HepG2 (cell line): ENCODE measurements at regions not wholly inside any gene's neighbourhood (a gene's known extent, or its start where the extent isn't known, plus 50 kb on each side); places are given as distances from the start of the nearest gene placed in this dataset.

Experiments
- ATAC-seq: fragments of 200-7000 bp; cut with Tn5 transposase; 3 replicates; pipeline ENCODE4 v1.9.1; 2020; ENCODE audit warnings: mild to moderate bottlenecking, moderate library complexity
- BruUV-seq: library from RNA; stranded (reverse); fragments of 400-500 nt; replicated peaks from 2 replicates; lab custom pipeline; 2021; lab: Mats Ljungman, UMichigan
- CTCF ChIA-PET: fragments of 300-600 bp; formaldehyde crosslinking; extraction: SDS; loops from one replicate; lab custom pipeline; 2021; ENCODE audit warnings: low total read pairs, inconsistent platforms, low intra/inter-chr PET ratio; lab: Yijun Ruan, JAX
- POLR2A ChIA-PET: fragments of 350-600 bp; sonication (Branson Sonifier 250); formaldehyde crosslinking; loops from one replicate; lab custom pipeline; 2020; ENCODE audit warnings: antibody characterized with exemption, inconsistent platforms; lab: Yijun Ruan, JAX
- DNase-seq: peaks from one replicate; pipeline ENCODE4 v3.0.0-alpha.2; 2015; ENCODE audit warnings: low spot score
- FAIRE-seq: peaks from 3 replicates; lab custom pipeline; 2011; peaks lifted over from hg19 to GRCh38; lab: Jason Lieb, UNC
- H2AFZ ChIP-seq: one replicate; pipeline ENCODE4 v1.6.1; 2011; ENCODE audit warnings: low read length, inconsistent platforms
- H3K27ac ChIP-seq: fragments of 300-600 bp; 3 replicates; pipeline ENCODE4 v1.8.0; 2011; ENCODE audit warnings: mixed run types, mild to moderate bottlenecking, mixed read lengths, low read length, inconsistent platforms; ENCODE audit not compliant: insufficient read depth; ENCODE audit errors: extremely low read length
- H3K27me3 ChIP-seq, 2 experiments: fragments of 200-600 bp in 1 of 2; 2 replicates in 1 of 2; 3 replicates in 1 of 2; pipeline versions ENCODE4 v1.6.0 to v1.8.0; 2011; ENCODE audit warnings: low read length in 2 of 2, mild to moderate bottlenecking in 2 of 2, moderate library complexity in 2 of 2, inconsistent platforms in 1 of 2; ENCODE audit not compliant: insufficient read depth in 2 of 2, control insufficient read depth in 1 of 2
- H3K36me3 ChIP-seq, 2 experiments: fragments of 200-600 bp in 1 of 2; replicated peaks in 1 of 2; 2 replicates in 1 of 2; 3 replicates in 1 of 2; pipeline versions ENCODE4 v1.5.1 to v1.8.0; 2011; ENCODE audit warnings: low read length in 2 of 2, inconsistent platforms in 1 of 2; ENCODE audit not compliant: insufficient read depth in 2 of 2, control insufficient read depth in 1 of 2
- H3K4me1 ChIP-seq: 2 replicates; pipeline ENCODE4 v1.5.1; 2012; ENCODE audit warnings: low read length, inconsistent platforms; ENCODE audit not compliant: insufficient read depth
- H3K4me2 ChIP-seq: 2 replicates; pipeline ENCODE4 v1.6.0; 2011; ENCODE audit warnings: low read depth, low read length, inconsistent platforms
- H3K4me3 ChIP-seq, 3 experiments: fragments of 200-600 bp in 1 of 3; sonication (generic), shearing (Covaris generic) in 1 of 3; replicated peaks in 1 of 3; 2 replicates each; pipeline ENCODE4 v1.5.1; 2011 to 2016; ENCODE audit warnings: low read length in 3 of 3, inconsistent platforms in 2 of 3, low read depth in 2 of 3, mild to moderate bottlenecking in 2 of 3, control low read depth in 1 of 3, mixed read lengths in 1 of 3; ENCODE audit not compliant: insufficient read depth in 1 of 3
- H3K79me2 ChIP-seq: one replicate; pipeline ENCODE4 v1.6.1; 2011; ENCODE audit warnings: low read length, inconsistent platforms; ENCODE audit not compliant: insufficient read depth
- H3K9ac ChIP-seq: 2 replicates; pipeline ENCODE4 v1.6.0; 2011; ENCODE audit warnings: mild to moderate bottlenecking, low read depth, low read length, inconsistent platforms; ENCODE audit not compliant: insufficient read depth
- H3K9me3 ChIP-seq: 2 replicates; pipeline ENCODE4 v1.5.1; 2012; ENCODE audit warnings: mild to moderate bottlenecking, low read length
- H4K20me1 ChIP-seq: 2 replicates; pipeline ENCODE4 v1.6.0; 2011; ENCODE audit warnings: inconsistent platforms, mild to moderate bottlenecking, low read length, moderate library complexity; ENCODE audit not compliant: insufficient read depth
- CBFB ChIP-seq: sonication (generic); formaldehyde crosslinking; IDR thresholded peaks from 2 replicates; pipeline ENCODE4 v1.4.0; 2020; ENCODE audit warnings: missing genetic modification reagents
- CBX5 ChIP-seq: sonication (generic); formaldehyde crosslinking; IDR thresholded peaks from 2 replicates; pipeline ENCODE4 v1.4.0; 2020; ENCODE audit warnings: missing genetic modification reagents, borderline replicate concordance
- CC2D1A ChIP-seq: sonication (generic); formaldehyde crosslinking; IDR thresholded peaks from 2 replicates; pipeline ENCODE4 v1.8.1; 2023; ENCODE audit warnings: mild to moderate bottlenecking, missing genetic modification reagents
- ESRRA ChIP-seq: sonication (generic); formaldehyde crosslinking; IDR thresholded peaks from 2 replicates; pipeline ENCODE4 v1.5.1; 2020; ENCODE audit warnings: mild to moderate bottlenecking, low read depth, missing genetic modification reagents
- HNRNPUL1 ChIP-seq: fragments of 200-400 bp; formaldehyde crosslinking; IDR thresholded peaks from 2 replicates; pipeline ENCODE4 v1.6.1; 2017; ENCODE audit warnings: low read depth, mild to moderate bottlenecking, low read length, moderate library complexity
- LBX2 ChIP-seq: sonication (generic); formaldehyde crosslinking; IDR thresholded peaks from 2 replicates; pipeline ENCODE4 v1.5.0; 2020; ENCODE audit warnings: missing genetic modification reagents, mild to moderate bottlenecking, borderline replicate concordance
- MAFG ChIP-seq: sonication (generic); formaldehyde crosslinking; IDR thresholded peaks from 2 replicates; pipeline ENCODE4 v1.5.1; 2020; ENCODE audit warnings: mild to moderate bottlenecking, missing genetic modification reagents
- MIXL1 ChIP-seq: IDR thresholded peaks from 2 replicates; pipeline ENCODE4 v1.6.1; 2016
- MLXIP ChIP-seq: sonication (generic); formaldehyde crosslinking; IDR thresholded peaks from 2 replicates; pipeline ENCODE4 v1.9.0; 2021; ENCODE audit warnings: missing genetic modification reagents, borderline replicate concordance
- ONECUT2 ChIP-seq: sonication (generic); formaldehyde crosslinking; IDR thresholded peaks from 2 replicates; pipeline ENCODE4 v1.4.0; 2020; ENCODE audit warnings: missing genetic modification reagents
- PRPF4 ChIP-seq: fragments of 200-400 bp; formaldehyde crosslinking; IDR thresholded peaks from 2 replicates; pipeline ENCODE4 v1.6.1; 2016; ENCODE audit warnings: low read length, low read depth; ENCODE audit not compliant: poor library complexity, severe bottlenecking
- ZFP90 ChIP-seq: sonication (generic); formaldehyde crosslinking; IDR thresholded peaks from 2 replicates; pipeline ENCODE4 v1.8.0; 2022; ENCODE audit warnings: missing genetic modification reagents, mild to moderate bottlenecking, inconsistent platforms, borderline replicate concordance
- ZNF326 ChIP-seq: sonication (generic); formaldehyde crosslinking; IDR thresholded peaks from 2 replicates; pipeline ENCODE4 v1.4.0; 2020; ENCODE audit warnings: missing genetic modification reagents, borderline replicate concordance
- ZNF503 ChIP-seq: sonication (generic); formaldehyde crosslinking; IDR thresholded peaks from 2 replicates; pipeline ENCODE4 v1.4.0; 2020; ENCODE audit warnings: missing genetic modification reagents
- ZNF589 ChIP-seq: sonication (generic); formaldehyde crosslinking; conservative IDR thresholded peaks from 2 replicates; pipeline ENCODE4 v1.8.0; 2022; ENCODE audit warnings: mild to moderate bottlenecking, moderate library complexity, missing genetic modification reagents
- ZNF7 ChIP-seq: IDR thresholded peaks from 2 replicates; pipeline ENCODE4 v1.6.1; 2016; ENCODE audit warnings: missing biosample characterization, missing genetic modification reagents
- ZNF780A ChIP-seq: sonication (generic); formaldehyde crosslinking; IDR thresholded peaks from 2 replicates; pipeline ENCODE4 v1.8.0; 2022; ENCODE audit warnings: mild to moderate bottlenecking, missing genetic modification reagents, moderate library complexity
- ZNF839 ChIP-seq: sonication (generic); formaldehyde crosslinking; IDR thresholded peaks from 2 replicates; pipeline ENCODE4 v1.4.0; 2020; ENCODE audit warnings: missing genetic modification reagents, mild to moderate bottlenecking, borderline replicate concordance
- ZSCAN22 ChIP-seq: sonication (generic); formaldehyde crosslinking; IDR thresholded peaks from 2 replicates; pipeline ENCODE4 v1.4.0; 2020; ENCODE audit warnings: mild to moderate bottlenecking, missing genetic modification reagents
- in situ Hi-C: cut with HindIII; loops from 2 replicates; pipeline ENCODE4 v1.10.0; 2017; ENCODE audit warnings: low pct_unique_long_range_greater_than_20kb; ENCODE audit not compliant: extremely low pct_ligation_motif_present
- intact Hi-C: fragments of 100-400 bp; cut with micrococcal nuclease; formaldehyde crosslinking; loops from one replicate; pipeline ENCODE4 v1.10.0; 2022; ENCODE audit not compliant: unreplicated experiment

- Histone ChIP-seq H3K4me2 (no peak overlapping the region), H2AFZ (no peak overlapping the region), H3K27ac (no peak overlapping the region), H4K20me1 (no peaks in the 10 kb centered on the region), H3K4me1 (no peaks in the 10 kb centered on the region), H3K4me3 (no peak overlapping the region), H3K36me3 (no peaks in the 10 kb centered on the region), H3K9ac (no peak overlapping the region), H3K79me2 (no peaks in the 10 kb centered on the region), H3K9me3 (no peaks in the 10 kb centered on the region), H3K27me3 (peaks cover 0 to 1% of the 10 kb centered on the region in 2 experiments; a peak in 1 of 5 replicates)
- POLR2A ChIA-PET, result no interaction called here
- no TSS peak for BruUV-seq
- TF ChIP-seq PRPF4 (no peak), ZNF7 (no peak), ZFP90 (CRISPR knock-in tag) (no peak), CBX5 (CRISPR knock-in tag) (no peak), ZNF589 (CRISPR knock-in tag) (no peak), MLXIP (CRISPR knock-in tag) (no peak), ZSCAN22 (CRISPR knock-in tag) (no peak), MAFG (CRISPR knock-in tag) (no peak), ZNF780A (CRISPR knock-in tag) (no peak), LBX2 (CRISPR knock-in tag) (no peak), ZNF503 (CRISPR knock-in tag) (no peak), ZNF326 (CRISPR knock-in tag) (no peak), CC2D1A (CRISPR knock-in tag) (no peak), HNRNPUL1 (no peak), ONECUT2 (CRISPR knock-in tag) (no peak), ESRRA (CRISPR knock-in tag) (no peak), CBFB (CRISPR knock-in tag) (no peak), MIXL1 (CRISPR knock-in tag) (no peak), ZNF839 (CRISPR knock-in tag) (no peak)
- ATAC-seq (no peak), FAIRE-seq (no peak), DNase-seq (no peak)
- in situ Hi-C loops, result no loop called here
- intact Hi-C loops, result no loop called here
- CTCF ChIA-PET, result no interaction called here
These were observed 78.6 kb upstream of the RGS2 start for GRCh38 chr1:192730198-192730597.
